Neuronal stem cell (in vitro differentiated cells): ENCODE measurements at regions not wholly inside any gene's neighbourhood (a gene's known extent, or its start where the extent isn't known, plus 50 kb on each side); places are given as distances from the start of the nearest gene placed in this dataset.

Experiments
- DNase-seq: peaks from one replicate; pipeline ENCODE4 v3.0.0-alpha.2; 2013; ENCODE audit warnings: low spot score
- H2AFZ ChIP-seq: one replicate; pipeline ENCODE4 v1.6.1; 2013; ENCODE audit warnings: mild to moderate bottlenecking, low read length, inconsistent platforms
- H2AK5ac ChIP-seq: 2 replicates; pipeline ENCODE4 v1.6.1; 2013; ENCODE audit warnings: low read depth, mild to moderate bottlenecking, inconsistent platforms, low read length, moderate library complexity, mixed read lengths
- H2BK120ac ChIP-seq: 2 replicates; pipeline ENCODE4 v1.6.1; 2013; ENCODE audit warnings: low read depth, mild to moderate bottlenecking, inconsistent platforms, low read length, moderate library complexity, mixed read lengths
- H2BK12ac ChIP-seq: one replicate; pipeline ENCODE4 v1.6.1; 2013; ENCODE audit warnings: low read length, inconsistent platforms
- H2BK15ac ChIP-seq: 2 replicates; pipeline ENCODE4 v1.6.1; 2013; ENCODE audit warnings: mild to moderate bottlenecking, low read length, inconsistent platforms, mixed read lengths
- H2BK5ac ChIP-seq: one replicate; pipeline ENCODE4 v1.6.1; 2013; ENCODE audit warnings: inconsistent platforms, mild to moderate bottlenecking, low read length, moderate library complexity
- H3K14ac ChIP-seq: one replicate; pipeline ENCODE4 v1.6.1; 2013; ENCODE audit warnings: low read length, inconsistent platforms
- H3K18ac ChIP-seq: 2 replicates; pipeline ENCODE4 v1.6.1; 2013; ENCODE audit warnings: low read length, inconsistent platforms
- H3K23ac ChIP-seq: 2 replicates; pipeline ENCODE4 v1.6.1; 2013; ENCODE audit warnings: low read depth, mild to moderate bottlenecking, mixed read lengths, low read length, inconsistent platforms; ENCODE audit not compliant: poor library complexity
- H3K27ac ChIP-seq: replicated peaks from 3 replicates; pipeline ENCODE4 v1.5.1; 2013; ENCODE audit warnings: low read length, inconsistent platforms
- H3K27me3 ChIP-seq, 3 experiments: 2 replicates each; pipeline ENCODE4 v1.6.1; 2013; ENCODE audit warnings: low read length in 3 of 3, mild to moderate bottlenecking in 2 of 3, inconsistent platforms in 1 of 3, low read depth in 1 of 3, mixed read lengths in 1 of 3, moderate library complexity in 1 of 3; ENCODE audit not compliant: control insufficient read depth in 3 of 3, insufficient read depth in 3 of 3
- H3K36me3 ChIP-seq, 2 donors: replicated peaks in 1 of 2; 2 replicates each; pipeline ENCODE4 v1.6.1; 2013; ENCODE audit warnings: low read length in 2 of 2; ENCODE audit not compliant: control insufficient read depth in 2 of 2, insufficient read depth in 2 of 2
- H3K4ac ChIP-seq: 2 replicates; pipeline ENCODE4 v1.6.1; 2013; ENCODE audit warnings: inconsistent platforms, mild to moderate bottlenecking, low read length, moderate library complexity
- H3K4me1 ChIP-seq, 2 donors: 1 replicate in 1 of 2; 2 replicates in 1 of 2; pipeline ENCODE4 v1.6.1; 2013; ENCODE audit warnings: low read length in 2 of 2, low read depth in 1 of 2; ENCODE audit not compliant: control insufficient read depth in 2 of 2, insufficient read depth in 1 of 2
- H3K4me2 ChIP-seq: one replicate; pipeline ENCODE4 v1.6.1; 2013; ENCODE audit warnings: mild to moderate bottlenecking, low read length, inconsistent platforms; ENCODE audit not compliant: insufficient read depth, poor library complexity, severe bottlenecking
- H3K4me3 ChIP-seq, 2 donors: 2 replicates each; pipeline ENCODE4 v1.5.1; 2013; ENCODE audit warnings: low read length in 2 of 2, mild to moderate bottlenecking in 2 of 2, inconsistent platforms in 1 of 2, moderate library complexity in 1 of 2
- H3K79me1 ChIP-seq: one replicate; pipeline ENCODE4 v1.6.1; 2013; ENCODE audit warnings: low read depth, mild to moderate bottlenecking, inconsistent platforms, low read length, moderate library complexity
- H3K9ac ChIP-seq: one replicate; pipeline ENCODE4 v1.6.1; 2013; ENCODE audit warnings: mild to moderate bottlenecking, low read depth, low read length, inconsistent platforms; ENCODE audit not compliant: poor library complexity
- H3K9me3 ChIP-seq, 2 donors: replicated peaks in 1 of 2; 2 replicates each; pipeline versions ENCODE3 to v1.6.1; 2013; ENCODE audit warnings: low read length in 2 of 2, mild to moderate bottlenecking in 2 of 2, inconsistent platforms in 1 of 2, low read depth in 1 of 2, mixed read lengths in 1 of 2, moderate library complexity in 1 of 2; ENCODE audit not compliant: control insufficient read depth in 2 of 2, insufficient read depth in 1 of 2
- H4K8ac ChIP-seq: one replicate; pipeline ENCODE4 v1.6.1; 2013; ENCODE audit warnings: low read depth, mild to moderate bottlenecking, inconsistent platforms, low read length, moderate library complexity
- H4K91ac ChIP-seq: one replicate; pipeline ENCODE4 v1.6.1; 2013; ENCODE audit warnings: low read length, low read depth, mild to moderate bottlenecking, inconsistent platforms; ENCODE audit not compliant: poor library complexity
- WGBS, 2 donors: extraction: QIAGEN DNeasy Blood & Tissue Kit; methylation state at CpG; one replicate each; pipeline ENCODE4 v1.1.7; 2013; ENCODE audit warnings: missing lambda C conversion rate in 2 of 2, mixed read lengths in 1 of 2; ENCODE audit not compliant: insufficient read length in 2 of 2, insufficient replicate concordance in 1 of 2; ENCODE audit errors: extremely low coverage in 2 of 2; 5-methylcytosine and 5-hydroxymethylcytosine counted together

DNA sequence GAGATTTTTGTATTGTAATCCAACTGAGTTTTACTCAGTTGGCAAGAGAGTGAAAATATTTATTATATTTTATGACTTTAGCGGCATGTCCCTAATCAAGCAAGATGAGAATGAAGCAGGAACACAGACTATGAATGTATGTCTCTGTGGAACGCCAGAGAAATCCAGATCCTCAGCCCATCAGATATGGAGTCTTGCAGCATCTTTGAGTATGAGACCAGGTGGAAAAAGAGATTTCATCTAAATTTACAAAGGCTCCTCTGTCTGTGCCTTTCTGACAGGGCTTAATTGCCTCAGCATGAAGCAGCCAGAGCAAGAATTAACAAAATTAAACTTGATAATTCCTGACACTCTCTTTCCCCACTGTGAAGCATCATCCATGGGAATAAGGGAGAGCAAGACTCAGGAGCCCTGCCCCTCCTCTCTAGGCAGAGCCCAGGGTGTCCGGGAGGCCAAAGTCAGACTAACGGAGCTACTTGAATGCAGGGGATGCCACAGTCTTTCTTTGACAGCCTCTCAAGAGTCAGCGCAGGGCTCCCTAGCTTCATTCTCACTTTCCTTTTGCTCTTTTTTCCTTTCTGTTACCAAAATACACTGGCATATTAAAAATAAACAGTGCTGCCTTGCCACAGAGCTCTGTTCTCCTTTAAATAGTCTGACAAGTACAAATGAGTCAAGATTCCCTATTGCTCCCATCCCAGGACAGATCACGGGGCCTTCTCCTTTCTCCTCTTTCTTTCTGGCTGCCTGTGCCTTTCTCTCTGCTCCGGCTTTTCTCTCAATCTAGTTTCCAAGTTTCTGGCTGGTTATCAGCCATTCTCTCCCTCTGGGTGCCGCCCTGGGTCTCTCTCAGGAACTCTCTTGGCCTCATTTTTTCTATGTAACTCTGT lies 132.2 kb upstream of the INHBA start:
- DNase-seq, result no peak
- no peak overlapping the region for H4K8ac ChIP-seq
- no peaks in the 10 kb centered on the region for H3K79me1 ChIP-seq
- no peak overlapping the region for H2BK5ac ChIP-seq
- H3K18ac ChIP-seq, result no peak overlapping the region
- no peak overlapping the region for H2BK120ac ChIP-seq
- H4K91ac ChIP-seq, result no peak overlapping the region
- H3K4ac ChIP-seq, result no peak overlapping the region
- H2BK15ac ChIP-seq, result no peak overlapping the region
- no CpG with 5 or more reads among the region's 8 CpGs for WGBS, 2 donors
- no peak overlapping the region for H3K27ac ChIP-seq
- no peak overlapping the region for H3K4me2 ChIP-seq
- H3K9me3 ChIP-seq, result peaks cover 0 to 3% of the 10 kb centered on the region in 2 donors
- H3K27me3 ChIP-seq, result peaks cover 0 to 6% (median 0%) of the 10 kb centered on the region in 3 experiments
- no peak overlapping the region for H2AFZ ChIP-seq
- H3K9ac ChIP-seq, result no peak overlapping the region
- no peaks in the 10 kb centered on the region for H3K4me1 ChIP-seq
- H3K23ac ChIP-seq, result no peak overlapping the region
- no peak overlapping the region for H3K14ac ChIP-seq
- no peaks in the 10 kb centered on the region for H3K36me3 ChIP-seq
- no peak overlapping the region for H2BK12ac ChIP-seq
- no peak overlapping the region for H3K4me3 ChIP-seq
- no peak overlapping the region for H2AK5ac ChIP-seq

- Histone ChIP-seq H2BK15ac (no peak overlapping the region), H3K36me3 (no peaks in the 10 kb centered on the region), H3K4me3 (no peak overlapping the region), H3K23ac (no peak overlapping the region), H2AK5ac (no peak overlapping the region), H3K4me2 (no peak overlapping the region), H3K27me3 (peaks cover 0 to 6% (median 0%) of the 10 kb centered on the region in 3 experiments), H3K18ac (no peak overlapping the region), H2BK5ac (no peak overlapping the region), H3K27ac (no peak overlapping the region), H3K9ac (no peak overlapping the region), H3K4me1 (no peaks in the 10 kb centered on the region), H3K79me1 (no peaks in the 10 kb centered on the region), H2BK120ac (no peak overlapping the region), H3K9me3 (peaks cover 0 to 7% of the 10 kb centered on the region in 2 donors), H2BK12ac (no peak overlapping the region), H3K4ac (no peak overlapping the region), H4K8ac (no peak overlapping the region), H3K14ac (no peak overlapping the region), H4K91ac (no peak overlapping the region), H2AFZ (no peak overlapping the region)
- DNase-seq, result no peak
- WGBS, 2 donors, result no CpG with 5 or more reads among the region's 4 CpGs
Observed at GRCh38 chr7:41832941-41833340, 130.1 kb upstream of the INHBA start.

GRCh38 chr7:41830271-41830670 lies 127.4 kb upstream of the INHBA start:
- H3K27ac ChIP-seq, result no peak overlapping the region

GRCh38 chr7:41828911-41829310 lies 126.0 kb upstream of the INHBA start:
- H2BK15ac ChIP-seq, result no peak overlapping the region
- no peak overlapping the region for H4K8ac ChIP-seq
- H3K4me1 ChIP-seq, result no peaks in the 10 kb centered on the region
- H3K9me3 ChIP-seq, result peaks cover 0 to 7% of the 10 kb centered on the region in 2 donors
- H4K91ac ChIP-seq, result no peak overlapping the region
- H2BK120ac ChIP-seq, result no peak overlapping the region
- H3K18ac ChIP-seq, result no peak overlapping the region
- H3K27me3 ChIP-seq, result peaks cover 0 to 6% (median 0%) of the 10 kb centered on the region in 3 experiments
- no peak overlapping the region for H3K4ac ChIP-seq
- no peak overlapping the region for H3K4me3 ChIP-seq
- H2AFZ ChIP-seq, result no peak overlapping the region
- H3K27ac ChIP-seq, result no peak overlapping the region
- H3K14ac ChIP-seq, result no peak overlapping the region
- H3K9ac ChIP-seq, result no peak overlapping the region
- H3K4me2 ChIP-seq, result no peak overlapping the region
- no peaks in the 10 kb centered on the region for H3K79me1 ChIP-seq
- no peak overlapping the region for H2BK5ac ChIP-seq
- no peak overlapping the region for H3K23ac ChIP-seq
- no peak overlapping the region for H2BK12ac ChIP-seq
- H3K36me3 ChIP-seq, result no peaks in the 10 kb centered on the region
- H2AK5ac ChIP-seq, result no peak overlapping the region
- WGBS, 2 donors, result no CpG with 5 or more reads among the region's 4 CpGs
- DNase-seq, result no peak

More at GRCh38 chr7:41830271-41830670, 127.4 kb upstream of the INHBA start:
- H2BK12ac ChIP-seq, result no peak overlapping the region
- peaks cover 0 to 9% (median 0%) of the 10 kb centered on the region in 3 experiments for H3K27me3 ChIP-seq
- no peak overlapping the region for H2AK5ac ChIP-seq
- no peak for DNase-seq
- no peak overlapping the region for H3K18ac ChIP-seq
- no peak overlapping the region for H2AFZ ChIP-seq
- no peak overlapping the region for H2BK5ac ChIP-seq
- H3K36me3 ChIP-seq, result no peaks in the 10 kb centered on the region
- H4K8ac ChIP-seq, result no peak overlapping the region
- no peak overlapping the region for H2BK120ac ChIP-seq
- no CpG with 5 or more reads among the region's 2 CpGs for WGBS, 2 donors
- no peak overlapping the region for H2BK15ac ChIP-seq
- H3K9ac ChIP-seq, result no peak overlapping the region
- H3K4me1 ChIP-seq, result no peaks in the 10 kb centered on the region
- H3K4me3 ChIP-seq, result no peak overlapping the region
- H3K23ac ChIP-seq, result no peak overlapping the region
- no peaks in the 10 kb centered on the region for H3K79me1 ChIP-seq
- H3K4ac ChIP-seq, result no peak overlapping the region
- peaks cover 0 to 7% of the 10 kb centered on the region in 2 donors for H3K9me3 ChIP-seq
- H4K91ac ChIP-seq, result no peak overlapping the region
- no peak overlapping the region for H3K4me2 ChIP-seq
- no peak overlapping the region for H3K14ac ChIP-seq
